HG03432 (cell line): ENCODE measurements at regions not wholly inside any gene's neighbourhood (a gene's known extent, or its start where the extent isn't known, plus 50 kb on each side); places are given as distances from the start of the nearest gene placed in this dataset.

Source experiments
- ATAC-seq: cut with Tn5 transposase; IDR thresholded peaks from one replicate; pipeline ENCODE4 v1.9.1; 2021; ENCODE audit warnings: mild to moderate bottlenecking, moderate library complexity; ENCODE audit not compliant: unreplicated experiment

DNA sequence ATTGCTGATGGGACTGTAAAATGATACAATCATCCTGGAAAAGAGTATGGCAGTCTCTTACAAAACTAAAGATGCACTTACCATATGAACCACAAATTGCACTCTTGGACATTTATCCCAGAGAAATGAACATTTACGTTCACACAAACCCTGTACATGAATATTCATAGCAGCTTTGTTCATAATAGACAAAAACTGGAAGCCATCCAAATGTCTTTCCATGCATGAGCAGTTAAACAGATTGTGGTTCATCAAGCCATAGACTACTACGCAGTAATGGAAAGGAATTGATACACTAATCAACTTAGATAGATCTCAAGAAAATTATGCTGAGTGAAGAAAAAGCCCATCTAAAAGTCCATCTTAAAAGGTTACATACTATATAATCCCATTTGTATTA lies 156.1 kb upstream of the SLC39A10 start:
- no peak for ATAC-seq

DNA sequence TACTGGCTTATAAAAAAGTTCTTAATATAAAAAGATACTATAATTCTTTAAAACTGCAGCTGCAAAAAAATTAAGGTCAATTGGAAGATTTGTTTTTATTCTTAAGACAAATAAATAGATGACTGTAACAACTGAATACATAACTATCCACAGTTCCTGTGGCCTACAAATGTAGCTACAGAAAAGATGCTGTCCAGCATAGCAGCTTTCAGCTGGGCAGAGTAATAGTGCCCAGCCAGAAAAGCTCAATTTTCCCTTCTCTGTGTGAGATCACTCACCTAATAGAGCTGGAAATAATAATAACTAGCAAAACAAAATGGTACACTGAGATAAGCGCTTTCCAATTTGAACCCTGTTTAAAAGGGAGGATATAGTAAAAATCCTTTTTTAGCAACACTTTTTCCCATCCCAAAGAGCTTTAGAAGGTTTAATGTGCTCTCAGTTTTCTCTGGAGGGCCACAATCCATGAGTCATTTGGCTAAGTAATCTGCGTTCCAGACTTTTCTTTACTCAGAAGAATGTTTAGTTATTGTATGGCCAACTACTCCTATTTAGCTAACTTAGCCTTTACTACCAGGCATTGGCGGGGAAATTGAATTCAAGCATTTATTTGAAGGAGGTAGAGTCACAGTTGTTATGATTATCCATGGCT lies 158.1 kb upstream of the SLC39A10 start:
- no peak for ATAC-seq

DNA sequence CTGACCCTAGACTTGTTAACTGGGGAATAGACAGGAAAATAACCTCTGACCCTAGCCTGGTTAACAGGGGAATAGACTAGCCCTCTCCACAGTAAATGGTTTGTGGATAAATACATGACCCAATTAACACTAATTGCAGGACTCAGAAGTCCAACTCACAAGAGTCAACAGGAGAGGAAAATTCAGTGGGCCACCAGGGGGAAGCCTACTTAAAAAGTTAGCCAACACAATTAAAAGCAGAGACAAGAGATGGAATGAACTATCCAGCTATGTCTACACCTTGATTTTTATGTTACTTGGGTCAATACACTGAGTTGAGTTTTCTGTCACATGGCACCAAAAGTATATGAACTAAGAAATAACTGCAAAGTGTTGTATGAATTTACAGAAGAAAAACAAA lies 158.8 kb upstream of the SLC39A10 start:
- ATAC-seq = peak; percentile 61

DNA sequence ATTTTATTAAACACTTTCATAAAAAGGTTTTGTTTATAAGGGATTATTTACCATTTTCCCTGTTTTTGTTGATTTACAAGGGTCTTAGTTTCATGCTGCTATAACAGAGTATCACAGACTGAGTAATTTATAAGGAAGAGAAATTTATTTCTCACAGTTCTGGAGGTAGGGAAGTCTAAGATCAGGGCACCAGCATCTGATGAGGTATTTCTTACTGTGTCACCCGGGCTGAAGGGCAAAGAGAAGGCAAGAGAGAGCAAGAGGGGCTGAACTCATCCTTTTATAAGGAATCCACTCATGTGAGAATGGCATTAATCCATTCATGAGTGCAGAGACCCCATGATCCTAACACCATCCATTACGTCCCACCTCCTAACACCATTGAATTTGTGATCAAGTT lies 160.0 kb upstream of the SLC39A10 start:
- no peak for ATAC-seq

DNA sequence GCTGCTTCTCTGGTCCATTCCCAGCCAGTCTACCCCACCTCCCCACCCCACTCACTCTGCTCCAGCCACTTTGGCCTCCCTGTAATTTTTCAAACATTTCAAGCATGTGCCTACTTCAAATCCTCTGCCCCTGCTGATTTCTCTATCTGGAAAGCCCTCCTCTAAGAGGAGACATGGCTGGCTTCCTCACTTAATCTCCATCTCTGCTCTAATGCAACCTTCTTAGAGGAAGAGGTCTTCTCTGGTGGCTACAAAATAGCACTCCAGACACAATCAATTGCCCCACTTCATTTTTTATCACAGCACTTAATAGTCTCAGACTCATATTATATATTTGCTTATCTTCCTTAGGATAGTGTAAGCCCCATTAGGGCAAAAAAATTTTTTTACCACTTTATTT lies 161.1 kb upstream of the SLC39A10 start:
- ATAC-seq = no peak

DNA sequence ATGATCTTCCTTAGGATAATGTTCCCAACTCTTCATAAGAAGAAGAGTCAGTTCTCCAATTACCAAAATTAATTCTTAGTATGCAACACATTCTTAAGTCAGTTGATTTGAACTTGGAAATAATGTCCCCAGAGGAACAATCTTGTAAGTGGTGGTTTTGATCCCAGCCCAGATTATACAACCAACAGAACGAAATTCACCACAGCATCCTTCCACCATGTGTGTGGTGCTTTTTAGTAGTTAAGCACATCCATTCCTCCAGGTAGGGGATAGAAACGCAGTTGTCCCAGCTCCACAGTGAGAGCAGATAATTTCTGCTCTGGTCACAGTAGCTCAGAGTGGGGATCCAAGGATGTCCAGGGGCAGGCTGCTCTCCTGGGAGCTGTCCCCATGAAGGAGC lies 161.7 kb upstream of the SLC39A10 start:
- ATAC-seq = no peak

DNA sequence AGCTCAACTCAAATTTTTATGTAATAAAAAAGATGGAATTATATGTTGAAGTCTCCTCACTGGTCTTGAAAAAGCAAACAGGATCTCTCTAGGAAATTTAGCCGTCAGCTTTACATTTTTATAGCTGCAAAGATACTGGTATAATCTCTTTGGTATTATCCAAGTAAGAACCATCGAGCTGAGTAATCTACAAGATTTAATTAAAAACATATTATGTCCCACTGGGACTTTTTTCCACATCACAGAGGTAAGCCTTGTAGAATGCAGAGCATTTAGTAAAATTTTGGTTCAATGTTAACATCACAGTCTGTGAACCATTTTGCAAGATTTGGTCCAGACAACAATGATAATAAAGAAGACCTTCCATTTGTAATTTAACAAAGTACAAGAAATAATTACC lies 162.6 kb upstream of the SLC39A10 start:
- no peak for ATAC-seq

DNA sequence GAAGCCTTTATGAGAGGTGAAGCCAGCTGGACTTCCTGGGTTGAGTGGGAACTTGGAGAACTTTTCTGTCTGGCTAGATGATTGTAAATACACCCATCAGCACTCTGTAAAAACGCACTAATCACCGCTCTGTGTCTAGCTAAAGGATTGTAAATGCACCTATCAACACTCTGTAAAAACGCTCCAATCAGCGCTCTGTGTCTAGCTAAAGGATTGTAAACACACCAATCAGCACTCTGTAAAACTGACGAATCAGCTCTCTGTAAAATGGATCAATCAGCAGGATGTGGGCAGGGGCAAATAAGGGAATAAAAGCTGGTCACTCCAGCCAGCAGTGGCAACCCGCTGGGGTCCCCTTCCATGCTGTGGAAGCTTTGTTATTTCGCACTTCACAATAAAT lies 163.6 kb upstream of the SLC39A10 start:
- ATAC-seq = no peak

DNA sequence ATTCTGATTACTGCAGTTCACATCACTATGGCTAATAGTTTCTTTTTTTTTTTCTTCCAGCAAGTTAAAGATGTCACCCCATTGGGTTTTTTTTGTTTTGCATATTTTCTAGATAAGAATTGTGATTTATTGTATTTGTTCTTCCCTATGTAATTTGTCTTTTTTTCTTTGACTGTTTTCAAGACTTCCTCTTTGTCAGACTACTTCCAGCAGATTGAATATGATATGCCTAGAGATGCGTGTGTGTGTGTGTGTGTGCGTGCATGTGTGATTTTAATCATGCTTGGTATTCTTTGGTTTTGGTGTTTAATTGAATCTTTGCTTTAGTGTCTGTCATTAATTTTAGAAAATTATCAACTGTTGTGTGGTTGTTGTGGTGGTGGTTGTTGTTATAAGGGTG lies 166.7 kb upstream of the SLC39A10 start:
- ATAC-seq = no peak

DNA sequence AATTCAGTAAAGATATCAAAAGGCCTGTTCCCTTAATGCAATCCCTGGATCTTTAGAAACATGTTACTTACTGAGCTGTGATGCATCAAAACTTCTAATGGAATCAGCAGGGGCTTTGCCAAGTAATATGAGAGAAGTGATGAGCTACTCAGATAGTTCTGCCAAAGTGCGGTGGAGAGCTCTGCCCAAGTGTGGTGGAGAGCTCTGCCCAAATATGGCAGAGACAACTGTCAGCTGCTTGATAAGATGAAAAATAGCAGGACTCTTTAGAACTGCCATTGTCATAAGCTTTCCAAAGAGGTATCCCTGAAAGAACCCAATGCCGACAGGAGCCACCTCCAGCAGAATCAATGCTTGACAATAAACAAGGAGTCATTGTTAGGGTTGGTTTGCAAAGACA lies 167.9 kb upstream of the SLC39A10 start:
- ATAC-seq = no peak

DNA sequence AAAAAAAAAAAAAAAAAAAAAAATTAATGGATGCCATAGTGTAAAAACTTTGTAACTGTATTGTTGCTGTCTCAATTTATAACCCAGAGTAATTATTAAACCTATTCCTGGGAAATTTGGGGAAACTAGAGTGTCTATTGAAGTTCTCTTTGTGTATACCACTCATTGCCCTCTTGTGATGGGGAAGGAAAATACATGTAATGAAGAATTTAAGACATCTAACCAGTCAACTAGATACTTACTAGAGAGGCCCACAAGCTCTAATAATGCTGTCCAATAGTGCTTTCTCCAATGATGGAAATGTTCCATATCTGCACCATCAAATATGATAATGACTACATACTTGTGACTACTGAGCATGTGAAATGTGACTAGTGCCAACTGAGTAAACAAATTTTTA lies 168.5 kb upstream of the SLC39A10 start:
- no peak for ATAC-seq

DNA sequence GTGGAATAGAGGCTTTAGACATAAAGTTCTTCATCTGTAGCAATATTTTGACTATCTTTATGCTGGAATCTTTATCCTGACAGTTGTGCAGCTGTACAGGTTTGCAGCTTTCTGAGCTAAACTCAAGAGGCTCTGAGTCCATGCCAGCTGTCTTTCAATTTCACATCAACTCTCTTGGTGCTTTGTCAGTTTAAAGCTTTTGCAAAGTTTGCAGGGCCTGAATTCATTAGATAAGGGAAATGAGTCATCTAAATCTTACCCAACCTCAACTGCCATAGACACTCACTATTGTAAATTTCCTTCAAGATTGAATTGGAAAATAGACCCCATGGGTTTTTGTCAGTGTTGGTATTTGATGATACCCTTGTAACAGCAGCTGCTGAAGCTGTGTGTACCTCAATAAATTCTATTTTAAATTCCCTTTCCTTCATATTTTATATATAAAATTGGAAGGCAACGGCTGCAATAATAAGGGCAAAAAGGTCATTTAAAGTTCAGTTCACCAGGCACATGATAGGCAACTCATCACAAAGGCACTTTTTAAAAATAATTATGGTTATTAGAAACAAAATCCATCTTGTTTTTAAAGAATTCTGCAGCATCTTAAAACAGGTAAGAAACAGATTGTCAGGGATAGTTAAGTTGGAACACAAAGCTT lies 169.9 kb upstream of the SLC39A10 start:
- peak; percentile 99 for ATAC-seq

DNA sequence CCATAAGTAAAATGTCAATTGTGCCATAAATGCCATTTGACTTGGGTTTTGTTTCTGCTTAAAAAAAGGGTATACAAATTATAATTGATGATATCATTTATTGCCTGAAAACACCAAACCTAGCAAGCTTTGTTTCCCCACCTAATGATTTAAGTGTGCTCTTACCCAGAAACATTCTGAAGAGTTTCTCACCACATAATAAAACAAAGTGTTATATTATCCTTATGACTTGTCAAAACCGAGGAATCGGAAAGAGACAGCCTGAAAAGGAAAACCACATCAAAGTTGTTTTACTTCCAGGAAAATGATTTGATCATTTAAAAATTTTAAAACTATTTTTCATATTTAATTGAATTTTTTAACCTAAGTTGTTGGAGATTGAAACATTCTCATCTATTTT lies 170.5 kb upstream of the SLC39A10 start:
- ATAC-seq = no peak

DNA sequence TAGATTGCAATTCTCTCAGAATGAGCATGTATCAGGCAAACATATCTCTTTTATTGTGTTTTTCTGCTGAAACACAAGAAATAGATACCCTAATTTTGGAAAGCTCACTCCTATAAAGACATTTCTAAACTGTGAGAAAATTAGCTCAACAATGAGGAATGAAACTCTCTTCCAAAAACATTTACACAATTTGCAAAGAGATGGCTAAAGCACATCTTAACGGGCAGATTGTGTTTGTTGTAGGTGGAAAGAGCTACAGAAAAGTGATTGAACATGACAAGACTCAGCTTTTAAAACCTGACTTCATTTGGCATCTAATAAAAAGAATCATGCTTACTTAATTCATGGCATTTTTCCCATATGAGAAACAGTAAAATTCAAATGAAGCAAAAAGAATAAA lies 175.0 kb upstream of the SLC39A10 start:
- ATAC-seq = no peak

DNA sequence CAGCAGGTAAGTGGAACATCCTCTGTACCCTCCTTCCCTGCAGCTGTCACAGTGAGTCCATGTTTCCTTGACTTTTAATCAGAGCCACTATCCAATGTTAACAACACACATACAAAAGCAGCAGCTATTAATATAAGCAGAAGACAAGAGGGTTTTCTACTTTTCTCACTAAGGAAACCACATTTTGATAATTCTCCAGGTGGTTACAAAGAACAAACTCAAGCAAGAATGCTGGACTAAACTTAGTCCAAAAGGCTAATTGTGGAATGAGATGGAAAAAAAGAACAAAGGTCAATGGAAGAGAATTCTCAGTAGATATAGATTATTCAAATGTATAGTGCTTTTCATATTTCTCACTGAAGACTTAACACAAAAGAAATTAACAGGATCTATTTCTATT lies 176.9 kb upstream of the SLC39A10 start:
- no peak for ATAC-seq

DNA sequence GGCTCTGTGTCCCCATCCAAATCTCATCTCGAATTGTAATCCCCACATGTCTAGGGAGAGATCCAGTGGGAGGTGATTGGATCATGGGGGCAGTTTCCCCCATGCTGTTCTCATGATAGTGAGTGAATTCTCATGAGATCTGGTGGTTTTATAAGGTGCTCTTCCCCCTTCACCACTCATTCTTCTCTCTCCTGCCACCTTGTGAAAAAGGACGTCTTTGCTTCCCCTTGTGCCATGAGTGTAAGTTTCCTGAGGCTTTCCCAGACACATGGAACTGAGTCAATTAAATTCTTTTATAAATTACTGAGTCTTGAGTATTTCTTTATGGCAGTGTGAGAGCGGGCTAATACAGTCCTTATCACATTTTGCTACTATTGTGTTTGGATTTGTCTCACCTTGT lies 177.6 kb upstream of the SLC39A10 start:
- ATAC-seq = no peak

DNA sequence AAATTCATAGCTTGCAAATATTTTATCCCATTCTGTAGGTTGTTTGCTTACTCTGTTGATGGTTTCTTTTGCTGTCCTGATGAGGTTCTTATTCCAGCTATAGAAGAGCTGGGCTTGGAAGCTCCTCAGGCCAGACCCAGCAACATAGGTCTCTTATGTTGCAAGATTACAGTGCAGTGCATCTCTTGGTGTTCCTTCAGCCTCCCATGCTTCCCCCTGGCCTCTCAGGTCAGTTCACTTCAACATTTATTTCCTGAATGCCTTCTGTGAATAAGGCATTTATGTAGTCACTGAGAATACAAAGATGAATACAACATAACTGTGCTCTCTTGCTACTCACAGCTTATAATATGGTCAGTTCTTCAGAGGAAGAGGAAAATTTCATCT lies 179.0 kb upstream of the SLC39A10 start:
- ATAC-seq = peak; percentile 31

DNA sequence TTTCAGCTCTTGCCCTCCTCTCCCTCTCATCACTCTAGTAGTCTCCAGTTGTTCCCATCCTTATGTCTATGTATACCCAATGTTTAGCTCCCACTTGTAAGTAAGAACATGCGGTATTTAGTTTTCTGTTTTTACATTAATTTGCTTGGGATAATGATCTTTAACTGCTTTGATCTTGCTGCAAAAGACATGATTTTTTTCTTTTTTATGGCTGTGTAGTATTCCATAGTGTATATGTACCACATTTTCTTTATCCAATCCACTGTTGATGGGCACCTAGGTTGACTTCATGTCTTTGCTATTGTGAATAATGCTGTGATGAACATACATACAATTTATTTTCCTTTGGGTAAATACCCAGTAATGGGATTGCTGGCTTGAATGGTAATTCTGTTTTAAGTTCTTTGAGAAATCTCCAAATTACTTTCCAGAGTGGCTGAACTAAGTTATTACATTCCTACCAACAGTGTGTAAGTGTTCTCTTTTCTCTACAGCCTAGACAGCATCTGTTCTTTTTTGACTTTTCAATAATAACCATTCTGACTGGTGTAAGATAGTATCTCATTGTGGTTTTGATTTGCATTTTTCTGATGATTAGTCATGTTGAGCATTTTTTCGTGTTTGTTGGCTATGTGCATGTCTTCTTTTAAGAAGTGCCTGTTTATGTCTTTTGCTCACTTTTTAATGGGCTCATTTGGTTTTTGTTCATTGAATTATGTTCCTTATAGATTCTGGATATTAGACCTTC lies 179.6 kb upstream of the SLC39A10 start:
- ATAC-seq = peak; percentile 86

DNA sequence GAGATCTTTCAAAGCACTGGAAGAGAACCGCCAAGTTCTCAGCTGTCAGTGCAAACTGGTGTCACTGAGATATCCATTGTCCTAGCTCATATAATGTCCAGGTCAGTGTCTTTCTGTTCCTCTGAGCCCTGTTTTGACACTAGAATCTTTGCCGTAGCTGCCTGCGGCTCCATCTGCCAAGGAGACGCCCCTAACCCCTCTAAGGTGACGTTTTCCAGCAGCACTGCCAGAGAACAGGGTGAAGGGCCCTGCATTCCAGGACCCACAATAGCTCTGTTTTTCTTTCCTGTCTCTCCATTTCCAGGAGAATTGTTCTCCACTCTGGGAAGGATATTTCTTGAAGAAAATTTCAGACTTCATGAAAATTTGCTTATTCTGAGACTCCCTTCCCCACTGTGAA lies 181.7 kb upstream of the SLC39A10 start:
- no peak for ATAC-seq

DNA sequence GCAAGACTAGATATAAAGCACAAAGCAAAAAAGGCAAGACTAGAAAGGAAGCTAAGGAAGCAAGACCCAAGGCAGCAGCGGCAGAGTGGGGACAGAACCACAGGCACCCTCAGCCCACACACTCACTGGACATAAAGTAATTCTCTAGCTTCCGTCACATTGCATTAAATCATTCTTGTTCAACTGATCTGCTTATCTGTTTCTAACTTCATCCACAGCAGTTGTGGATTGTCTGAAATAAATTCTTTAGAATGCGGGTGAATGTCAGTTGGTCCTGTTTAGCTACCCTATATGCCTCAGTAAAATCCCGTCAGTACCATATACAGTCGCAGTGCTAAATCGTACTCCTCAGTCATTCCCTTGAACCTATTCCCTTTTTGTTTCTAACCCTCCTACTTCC lies 183.2 kb upstream of the SLC39A10 start:
- no peak for ATAC-seq

DNA sequence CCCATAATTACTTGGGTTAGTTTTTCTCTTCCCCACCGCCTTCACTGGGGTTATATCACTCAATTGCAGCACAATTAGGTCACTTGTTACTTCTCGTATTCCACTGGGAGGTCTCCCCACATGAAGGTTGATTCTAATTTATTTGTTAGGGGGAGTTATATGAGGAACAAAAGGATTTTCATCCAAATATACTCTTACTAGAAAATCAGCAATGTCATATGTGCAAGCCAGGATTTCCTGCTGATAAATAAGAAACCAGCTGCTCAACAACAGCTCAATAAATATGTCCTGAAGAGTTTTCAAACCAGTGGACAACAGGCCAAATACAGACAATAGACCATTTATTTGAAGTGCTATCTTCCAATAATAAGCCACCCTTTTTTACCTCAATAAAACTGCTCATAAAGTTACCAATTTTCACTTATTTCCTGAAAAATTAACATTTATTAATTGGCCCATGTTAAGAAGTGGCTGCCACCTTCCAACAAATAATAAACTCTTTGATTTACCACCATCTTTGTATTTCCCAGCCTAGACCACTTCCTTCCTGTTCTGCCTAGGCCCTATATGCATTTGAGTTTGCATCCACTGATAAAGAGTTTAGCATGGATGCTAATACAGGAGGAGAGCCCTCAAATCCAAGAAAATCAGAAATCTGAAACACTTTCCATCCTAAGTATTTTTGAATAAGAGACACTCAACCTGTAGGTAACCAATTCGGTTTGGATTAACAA lies 184.4 kb upstream of the SLC39A10 start:
- no peak for ATAC-seq

DNA sequence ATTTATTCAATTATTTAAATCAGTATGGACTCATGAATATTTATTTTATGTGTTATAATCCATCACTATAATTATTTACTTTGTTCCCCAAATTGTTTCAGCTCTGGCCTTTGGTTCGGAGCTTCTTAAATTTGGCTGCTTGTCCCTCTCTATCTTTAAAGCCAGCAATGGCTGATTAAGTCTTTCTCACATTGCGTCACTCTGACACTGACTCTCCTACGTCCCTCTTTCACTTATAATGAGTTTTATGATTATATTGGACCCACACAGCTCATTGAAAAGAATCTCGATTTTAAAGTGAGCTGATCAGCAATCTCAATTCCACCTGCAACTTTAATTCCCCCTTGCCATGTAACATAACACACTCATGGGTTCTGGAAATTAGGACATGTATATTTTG lies 185.2 kb upstream of the SLC39A10 start:
- ATAC-seq = no peak
